T1000 (cell line): ENCODE measurements at regions not wholly inside any gene's neighbourhood (a gene's known extent, or its start where the extent isn't known, plus 50 kb on each side); places are given as distances from the start of the nearest gene placed in this dataset.
"Not testable (repeated sequence)": the region's sequence is repeated elsewhere in the genome, so short reads cannot be mapped to it uniquely, and the experiment has no call there.

ENCODE experiments used
- DNase-seq: peaks from one replicate; lab custom pipeline; 2025; ENCODE audit warnings: mixed read lengths; lab: John Stamatoyannopoulos, UW

DNA sequence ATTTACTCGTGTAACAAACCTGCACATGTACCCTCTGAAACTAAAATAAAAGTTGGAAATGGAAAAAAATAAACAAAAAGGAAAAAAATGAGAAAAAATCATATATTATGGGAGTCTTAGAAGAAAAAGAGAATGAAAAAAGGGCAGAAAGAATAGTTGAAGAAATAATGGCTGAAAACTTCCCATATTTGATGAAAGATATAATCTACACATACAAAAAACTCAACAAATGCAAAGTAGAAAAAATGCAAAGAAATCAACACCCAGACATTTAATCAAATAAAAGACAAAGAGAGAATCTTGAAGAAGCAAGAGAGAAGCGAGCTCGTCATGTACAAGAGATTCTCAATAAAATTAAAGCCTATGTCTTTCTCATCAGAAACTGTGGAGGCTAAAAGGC, 73.8 kb downstream of the SLC25A46 start:
- no peak for DNase-seq

DNA sequence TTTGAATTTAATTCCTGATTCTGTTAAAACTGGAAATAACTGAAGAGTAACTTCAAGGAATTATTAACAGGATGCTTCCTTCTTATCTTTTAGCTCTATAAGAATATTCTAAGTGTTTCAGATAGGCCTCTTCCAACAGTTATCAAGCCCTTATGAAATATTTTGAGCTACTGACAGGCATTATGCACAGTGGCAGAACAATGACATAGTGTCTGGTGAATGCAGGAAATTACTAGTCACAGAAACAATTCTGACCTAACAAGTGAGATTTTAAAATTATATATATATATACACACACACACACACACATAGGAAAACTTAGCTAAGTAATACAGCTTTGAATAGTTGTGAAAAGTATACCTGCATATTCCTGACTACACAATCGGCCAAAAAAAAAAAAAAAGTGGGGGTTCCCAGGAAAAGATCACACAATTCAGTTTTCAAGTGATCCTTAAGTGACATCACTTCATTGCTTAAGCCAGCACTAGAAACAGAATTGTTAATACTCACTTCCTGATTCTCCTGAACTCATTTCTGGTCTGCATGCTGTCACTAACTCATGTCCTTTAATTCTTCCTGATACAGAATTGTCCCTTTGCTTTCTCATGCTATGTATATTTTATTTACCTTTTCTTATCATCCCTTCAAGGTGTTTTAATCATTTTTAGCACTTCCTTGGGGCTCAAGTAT, 77.3 kb downstream of the SLC25A46 start:
- no peak for DNase-seq

DNA sequence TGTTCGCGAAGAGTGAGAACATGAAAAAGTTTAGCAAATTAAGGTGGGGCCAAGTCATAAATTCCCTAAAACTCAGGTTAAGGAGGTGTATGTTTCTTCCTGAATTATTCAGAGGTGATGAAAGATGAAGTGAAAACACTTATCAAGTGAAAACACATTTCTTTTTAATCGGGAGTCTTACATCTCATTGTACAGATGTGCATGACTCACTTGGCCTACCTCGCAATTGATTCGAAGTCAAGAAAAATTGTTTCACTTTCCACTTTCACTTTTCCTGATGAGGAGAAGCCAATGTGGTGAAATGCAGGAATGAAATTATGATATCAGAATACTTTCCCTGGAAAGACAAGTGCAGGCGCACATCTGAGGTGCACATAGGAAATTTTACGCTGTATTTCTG, 78.7 kb downstream of the SLC25A46 start:
- DNase-seq, result no peak

DNA sequence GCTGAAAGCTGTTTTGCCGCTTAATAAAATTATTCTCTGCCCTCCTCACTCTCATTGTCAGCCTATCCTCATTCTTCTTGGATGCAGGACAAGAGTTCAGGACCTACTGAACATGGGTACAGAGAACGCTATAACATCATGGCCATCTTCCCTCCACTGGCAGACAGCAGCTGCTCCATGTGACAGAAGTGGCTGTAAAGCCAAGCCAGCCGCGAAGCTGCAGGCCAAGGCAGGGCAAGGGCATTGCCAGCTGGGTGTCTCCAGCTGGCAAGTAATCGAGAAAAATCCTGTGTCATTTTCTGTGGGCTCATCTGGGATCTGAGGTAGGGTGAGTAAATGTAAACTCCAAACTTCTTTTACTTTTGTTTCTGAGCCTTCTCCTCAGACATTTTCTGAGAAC, 84.8 kb downstream of the SLC25A46 start:
- DNase-seq, result no peak

DNA sequence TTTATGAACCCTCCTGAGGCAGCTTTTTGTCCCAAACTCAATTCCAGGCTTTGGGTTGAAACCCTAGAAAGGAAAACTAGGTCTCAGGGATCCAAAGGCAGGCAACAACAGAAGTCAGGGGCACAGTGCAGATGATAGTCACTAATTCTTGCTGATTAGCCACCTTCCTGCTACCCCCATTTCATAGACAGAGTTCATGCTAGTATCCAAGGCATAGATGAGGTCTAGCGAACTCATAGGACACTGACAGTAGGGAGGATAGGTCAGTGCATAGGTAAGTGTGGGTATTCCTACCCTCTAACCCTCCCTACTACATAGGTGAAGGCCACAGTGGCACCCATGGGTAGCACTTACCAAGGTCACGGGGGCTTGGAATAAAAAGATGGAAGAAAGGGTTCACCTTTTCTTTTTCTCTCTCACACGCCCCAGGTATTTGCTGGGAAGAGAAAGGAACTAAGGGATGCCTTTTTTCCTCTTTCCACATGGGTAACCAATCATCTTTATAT, 86.2 kb downstream of the SLC25A46 start:
- no peak for DNase-seq

DNA sequence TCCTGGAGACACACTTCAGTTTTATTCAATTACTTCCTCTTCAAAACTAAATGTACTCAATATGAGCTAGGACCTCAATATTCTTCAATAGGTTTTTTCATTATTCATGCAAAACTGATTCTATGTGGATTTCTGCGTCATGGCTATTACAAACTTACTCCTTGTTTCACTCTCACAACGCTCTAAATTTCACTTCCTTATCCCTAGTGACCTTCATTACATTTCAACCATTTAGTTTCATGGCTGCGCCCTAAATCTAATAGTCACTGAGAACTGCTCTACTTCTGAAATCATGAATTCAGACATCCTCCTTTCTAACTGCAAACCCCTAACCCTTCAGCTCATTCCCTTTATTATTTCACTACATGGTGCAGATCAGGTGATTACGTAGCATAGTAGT, 93.9 kb downstream of the SLC25A46 start:
- DNase-seq, result no peak

DNA sequence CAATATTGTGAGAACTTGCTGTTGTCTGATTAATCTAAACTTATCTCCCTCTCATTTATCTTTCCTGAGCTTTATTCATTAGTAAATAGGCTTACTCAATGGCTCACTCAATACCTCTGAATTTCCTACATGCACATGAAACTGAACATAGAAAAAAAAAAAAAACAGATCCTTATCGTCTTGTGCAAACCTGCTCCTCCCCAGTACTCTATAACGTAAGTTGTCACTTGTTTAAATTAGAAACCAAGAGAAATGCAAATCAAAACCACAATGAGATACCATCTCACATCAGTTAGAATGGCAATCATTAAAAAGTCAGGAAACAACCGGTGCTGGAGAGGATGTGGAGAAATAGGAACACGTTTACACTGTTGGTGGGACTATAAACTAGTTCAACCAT, 96.1 kb downstream of the SLC25A46 start:
- not testable (repeated sequence) for DNase-seq

DNA sequence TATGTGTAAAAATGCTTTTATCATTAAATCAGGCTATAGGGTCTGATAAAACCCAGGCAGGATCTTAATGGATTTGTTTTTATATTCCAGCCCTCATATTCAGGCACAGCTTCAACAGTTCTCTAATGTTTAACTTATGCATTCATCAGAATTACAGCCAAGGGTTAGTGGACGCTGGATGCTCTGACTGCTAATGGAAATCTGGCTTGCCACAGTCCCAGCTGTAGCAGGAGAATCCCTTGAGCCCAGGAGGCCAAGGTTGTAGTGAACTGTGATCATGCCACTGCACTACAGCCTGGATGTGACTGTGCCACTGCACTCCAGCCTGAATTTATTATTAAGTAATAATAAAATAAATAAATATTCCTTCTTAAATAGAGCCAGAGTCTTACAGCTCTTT, 98.0 kb downstream of the SLC25A46 start:
- no peak for DNase-seq

DNA sequence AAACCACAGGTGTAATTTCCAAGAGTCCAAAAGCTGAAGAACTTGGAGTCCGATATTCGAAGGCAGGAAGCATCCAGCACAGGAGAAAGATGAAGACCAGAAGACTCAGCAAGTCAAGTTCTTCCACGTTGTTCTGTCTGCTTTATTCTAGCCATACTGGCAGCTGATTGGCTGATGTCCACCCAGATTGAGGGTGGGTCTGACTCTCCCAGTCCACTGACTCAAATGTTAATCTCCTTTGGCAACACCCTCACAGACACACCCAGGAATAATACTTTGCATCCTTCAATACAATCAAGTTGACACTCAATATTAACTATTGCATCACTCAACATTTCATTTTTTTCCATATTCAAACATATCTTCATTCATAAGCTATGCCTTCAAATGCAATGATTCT, 99.5 kb downstream of the SLC25A46 start:
- DNase-seq, result not testable (repeated sequence)

DNA sequence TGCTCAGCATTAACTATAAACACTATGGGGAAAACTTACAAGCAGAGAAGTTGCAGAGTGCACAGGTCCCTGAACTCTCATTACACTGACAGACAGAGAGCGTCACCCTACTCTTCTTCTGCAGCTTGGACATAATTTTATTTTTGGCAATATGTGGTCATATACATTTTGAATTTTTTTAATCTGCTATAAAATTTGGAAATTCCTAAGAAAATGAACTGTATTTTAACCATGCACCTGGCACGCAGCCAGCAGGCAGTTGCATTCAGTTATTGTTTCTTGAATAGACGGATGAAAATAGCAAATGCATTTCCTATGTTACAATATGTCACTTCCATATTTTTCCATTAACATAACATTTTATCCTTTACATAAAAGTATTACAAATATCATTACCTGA, 100.2 kb downstream of the SLC25A46 start:
- DNase-seq, result no peak

DNA sequence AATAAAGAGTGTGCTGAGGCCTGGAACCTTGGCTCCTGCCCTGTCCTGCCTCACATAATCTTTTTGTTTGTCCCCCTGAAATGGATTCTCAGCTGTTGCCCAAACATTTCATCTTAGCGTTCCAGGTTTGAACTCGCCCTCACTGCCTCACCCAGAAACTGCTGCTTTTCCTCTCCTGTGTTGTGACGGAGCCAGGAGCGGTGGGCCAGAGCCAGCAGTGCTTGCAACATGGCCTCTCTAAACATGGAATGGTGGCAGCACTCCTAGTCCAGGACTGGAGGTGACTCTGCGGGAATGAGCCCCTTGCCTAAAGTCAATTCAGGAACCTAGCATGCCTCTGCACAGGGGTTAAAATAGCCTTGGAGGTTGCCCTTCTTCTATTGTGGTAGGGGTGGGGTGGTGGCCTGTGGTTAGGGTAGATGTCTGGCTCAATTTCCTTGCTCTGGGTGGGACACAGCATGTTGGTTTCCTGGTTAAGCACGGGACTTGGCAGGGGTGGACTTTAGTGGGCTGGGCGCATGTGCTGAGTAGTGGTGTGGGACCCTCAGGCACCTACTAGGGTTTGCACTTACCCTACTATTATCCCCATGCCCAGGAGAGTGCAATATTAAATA, 101.6 kb downstream of the SLC25A46 start:
- DNase-seq, result no peak

DNA sequence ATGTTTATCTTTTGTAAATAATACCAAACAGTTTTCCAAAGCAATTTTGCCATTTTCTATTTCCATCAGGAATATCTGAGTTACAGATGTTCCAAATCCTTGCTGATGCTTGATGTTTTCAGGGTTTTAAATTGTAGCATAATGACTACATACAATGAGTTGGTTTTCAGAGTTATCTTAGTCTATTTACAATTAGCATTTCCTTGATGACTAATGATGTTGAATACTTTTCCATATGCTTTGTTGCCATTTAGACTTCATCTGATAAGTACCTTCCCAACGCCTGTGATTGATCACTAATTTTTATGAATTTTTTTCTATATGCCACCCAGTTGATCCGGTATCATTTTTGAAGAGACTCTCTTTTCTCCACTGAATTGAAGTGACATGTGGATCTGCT, 102.3 kb downstream of the SLC25A46 start:
- DNase-seq, result no peak

DNA sequence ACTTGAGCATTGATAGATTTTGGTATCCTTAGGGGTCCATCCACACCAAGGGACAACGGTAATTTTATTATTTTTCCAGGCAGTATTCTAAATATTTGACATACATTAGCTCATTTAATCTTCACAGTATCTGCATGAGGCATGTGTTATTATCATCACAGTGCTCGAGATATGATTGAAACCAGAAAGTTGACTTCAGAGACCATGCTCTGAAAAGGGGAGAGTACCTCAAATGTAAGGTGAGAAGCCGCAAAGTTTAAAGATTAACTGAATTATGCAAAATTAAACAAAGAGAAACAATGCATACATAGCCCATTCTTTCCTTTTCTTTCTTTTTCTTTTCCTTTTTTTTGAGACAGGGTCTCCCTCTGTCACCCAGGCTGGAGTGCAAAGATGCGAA, 104.1 kb downstream of the SLC25A46 start:
- no peak for DNase-seq

DNA sequence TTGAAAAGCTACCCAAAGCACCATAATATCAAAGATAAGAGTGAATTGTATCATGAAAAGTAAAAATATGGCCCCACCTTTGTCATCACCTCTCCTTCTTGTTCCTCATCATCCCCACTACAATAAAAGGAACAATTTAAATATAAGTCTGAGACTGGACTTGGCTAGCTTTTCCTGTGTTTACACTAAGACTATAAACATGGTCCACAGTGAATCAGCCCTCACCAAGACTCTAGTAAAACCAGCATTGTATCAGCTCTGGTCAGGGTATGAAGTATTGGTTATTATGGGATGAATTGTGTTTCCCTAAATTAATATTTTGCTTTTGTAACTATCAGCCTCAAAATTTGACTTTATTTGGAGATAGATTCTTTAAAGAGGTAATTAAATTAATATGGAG, 105.4 kb downstream of the SLC25A46 start:
- no peak for DNase-seq

DNA sequence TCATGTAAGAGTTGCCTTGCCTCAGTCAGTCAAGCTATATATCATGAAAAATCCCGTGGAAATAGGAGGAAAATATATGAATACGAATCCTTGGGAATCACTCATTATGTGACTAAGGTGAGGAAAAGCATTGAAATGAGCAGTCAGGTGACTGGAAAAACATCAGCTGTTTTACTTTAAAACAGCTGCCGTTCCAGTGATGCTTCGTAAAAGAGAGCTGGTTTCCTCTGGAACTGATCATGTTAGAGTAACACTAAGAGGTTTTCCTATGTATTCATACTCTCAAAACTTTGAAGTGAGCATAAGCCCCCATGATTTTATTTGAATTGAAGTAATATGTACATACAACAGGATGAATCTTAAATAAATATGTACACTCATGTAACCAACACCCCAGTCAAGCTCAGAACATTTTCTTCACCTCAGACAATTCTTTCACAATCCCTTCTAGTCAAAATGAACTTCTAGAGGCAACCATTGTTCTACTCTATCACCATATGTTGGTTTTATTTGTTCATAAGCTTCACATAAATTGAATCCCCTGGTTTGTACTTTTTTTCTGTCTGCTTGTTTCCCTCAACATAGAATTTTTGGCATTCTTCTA, 107.7 kb downstream of the SLC25A46 start:
- DNase-seq, result no peak

DNA sequence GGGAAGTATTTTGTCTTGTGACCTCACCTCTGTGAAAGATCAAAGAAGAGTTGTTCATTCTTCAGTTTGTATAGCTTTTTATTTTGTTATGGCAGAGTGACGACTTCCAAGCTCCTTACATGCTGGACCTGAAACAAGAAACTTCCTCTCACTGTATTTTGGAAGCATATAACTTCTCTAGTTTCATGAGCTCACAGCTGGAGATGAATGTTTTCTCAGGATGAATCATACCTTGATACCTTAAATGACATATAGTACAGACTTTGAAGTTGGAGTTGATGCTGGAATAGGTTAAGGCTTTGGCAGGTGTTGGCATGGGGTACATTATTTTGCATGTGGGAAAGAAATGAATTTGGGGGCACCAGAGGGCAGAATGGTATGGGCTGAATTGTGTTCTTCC, 112.5 kb downstream of the SLC25A46 start:
- DNase-seq, result no peak

DNA sequence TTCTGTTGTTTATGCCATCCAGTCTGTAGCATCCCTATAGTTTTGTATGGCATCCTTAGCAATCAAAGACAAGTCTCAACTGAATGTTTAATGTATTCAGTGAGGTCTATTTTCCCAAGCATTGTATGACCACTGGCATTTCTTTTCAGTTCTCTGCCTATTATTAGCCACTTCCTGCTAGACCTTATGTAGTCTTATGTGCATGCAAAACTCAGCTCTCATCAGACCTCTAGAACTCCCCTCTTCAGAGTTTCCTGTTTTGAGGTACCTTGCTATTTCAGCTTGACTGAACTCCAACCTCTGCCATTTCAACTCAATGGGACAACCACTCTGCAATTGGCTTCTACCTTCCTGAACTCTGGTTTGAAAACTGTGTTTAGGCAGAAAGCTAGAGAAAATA, 113.2 kb downstream of the SLC25A46 start:
- DNase-seq, result no peak

DNA sequence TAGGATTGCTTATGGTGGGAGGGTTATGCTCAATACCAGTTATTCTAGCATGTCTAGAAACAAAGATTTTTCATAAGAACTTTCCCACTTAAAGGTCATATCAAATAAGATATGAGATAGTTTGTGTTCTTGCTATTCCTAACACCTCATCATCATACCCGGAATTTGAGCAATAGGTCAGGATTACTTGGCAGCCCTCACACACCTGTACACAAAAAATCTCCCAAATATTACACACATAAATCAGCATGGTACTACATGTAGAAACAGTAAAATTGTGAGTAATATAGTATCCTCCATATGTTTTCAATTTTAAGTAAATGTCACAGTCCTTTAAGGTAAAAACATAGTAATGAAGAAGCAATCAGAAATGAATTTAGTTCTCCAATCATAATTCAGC, 113.7 kb downstream of the SLC25A46 start:
- no peak for DNase-seq

DNA sequence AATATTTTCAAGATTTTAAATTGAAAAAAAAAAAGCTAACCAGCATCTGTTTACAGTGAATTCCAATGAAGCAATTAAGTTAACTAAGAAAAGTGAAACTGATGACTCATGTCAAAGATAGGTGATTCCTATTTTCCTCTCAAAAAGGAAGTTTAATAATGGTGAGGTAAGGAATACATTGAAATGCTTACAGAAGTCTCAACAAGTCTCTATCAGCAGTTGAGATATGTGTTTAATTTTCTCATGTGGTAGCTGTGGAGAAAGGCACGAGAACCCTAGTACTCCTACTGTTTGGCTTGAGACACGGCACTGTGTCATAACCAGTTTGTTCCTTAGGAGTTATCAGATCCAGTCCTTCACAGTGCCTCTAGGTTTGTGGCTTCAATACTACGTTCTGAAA, 114.5 kb downstream of the SLC25A46 start:
- no peak for DNase-seq

DNA sequence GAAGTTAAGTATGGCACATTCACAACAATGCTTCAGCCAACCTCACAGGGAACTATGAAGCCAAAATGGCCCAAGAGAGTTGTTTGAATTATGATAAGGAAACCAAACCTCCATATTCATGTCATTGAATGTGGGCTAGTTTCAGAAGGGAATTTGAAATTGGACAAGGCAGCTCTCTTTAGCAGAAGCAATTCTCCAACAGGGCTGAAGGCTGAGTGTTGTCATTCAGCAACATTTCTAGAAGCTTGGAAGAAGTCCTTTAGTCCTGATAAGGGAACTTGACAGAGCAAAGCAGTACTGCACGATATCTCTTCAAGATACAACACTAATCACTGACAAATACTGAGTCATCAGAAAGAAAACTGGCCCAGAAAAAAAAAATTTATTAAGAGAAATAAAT, 115.4 kb downstream of the SLC25A46 start:
- DNase-seq, result no peak

DNA sequence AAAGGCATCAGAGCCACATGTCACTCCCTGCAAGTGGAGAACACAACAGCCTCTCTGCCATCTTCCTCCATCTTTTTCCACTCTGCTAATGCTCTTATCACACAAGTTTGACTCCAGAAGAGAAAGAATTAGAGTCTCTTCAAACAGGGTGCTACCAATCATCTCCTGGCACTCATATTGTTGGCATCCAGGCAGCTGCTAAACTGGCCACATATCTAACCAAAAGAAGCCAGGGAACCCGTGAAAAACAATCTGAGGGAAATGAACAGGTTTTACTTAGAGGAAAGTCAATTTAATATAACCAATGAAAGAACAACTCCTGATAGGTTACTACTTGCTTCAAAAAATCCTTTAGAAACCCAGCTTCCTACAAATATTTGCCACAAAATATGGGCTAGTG, 117.2 kb downstream of the SLC25A46 start:
- no peak for DNase-seq

DNA sequence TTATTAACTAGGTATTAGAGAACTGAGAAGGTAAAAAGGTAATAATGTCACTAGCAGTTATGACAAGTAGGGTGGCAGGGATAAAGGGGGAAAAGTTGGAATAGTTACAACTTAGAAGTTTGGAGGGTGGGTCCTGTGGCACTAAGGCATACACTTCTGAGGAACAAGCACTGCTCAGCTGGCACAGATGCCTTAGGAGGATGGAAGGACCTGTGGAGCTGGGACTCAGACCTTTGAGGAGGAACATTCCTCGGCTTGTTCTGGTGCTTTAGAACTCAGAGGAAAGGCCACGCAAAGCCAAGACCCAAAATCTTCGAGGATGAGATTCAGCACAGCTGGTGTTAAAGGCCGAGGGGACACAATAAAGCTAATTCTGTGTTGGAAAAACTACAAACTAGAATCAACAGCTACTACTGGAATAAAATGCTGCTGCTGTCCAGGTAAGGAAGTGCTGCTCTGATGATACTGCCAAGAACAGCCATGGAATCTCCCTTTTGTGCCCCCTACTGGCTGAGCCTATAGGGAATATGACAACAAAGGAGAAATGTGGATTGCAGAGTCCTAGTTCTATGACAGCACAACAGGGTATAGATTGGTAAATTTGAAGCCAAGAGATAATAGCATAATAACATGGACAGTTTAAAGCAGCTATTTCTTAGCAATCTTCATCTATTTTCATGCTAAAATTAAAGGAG, 126.7 kb downstream of the SLC25A46 start:
- DNase-seq, result no peak

DNA sequence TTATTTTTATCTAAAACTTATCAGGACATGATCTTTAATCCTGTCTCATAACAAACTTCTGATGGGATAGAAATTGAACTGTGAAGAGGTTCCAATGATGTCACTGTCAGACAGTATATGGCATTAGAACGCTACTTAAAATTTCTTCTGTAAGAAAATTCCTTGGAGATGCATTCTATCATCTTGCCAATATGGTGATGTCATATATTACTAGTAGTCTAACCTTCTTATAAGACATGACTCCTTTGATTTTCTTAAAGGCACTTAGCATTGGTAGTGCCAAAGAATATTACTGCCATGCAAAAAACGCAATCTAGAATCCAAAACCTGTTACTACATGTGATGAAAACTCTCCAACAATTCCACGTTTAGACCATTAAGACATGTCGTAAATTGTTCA, 131.1 kb downstream of the SLC25A46 start:
- DNase-seq, result no peak
